Liver (tissue), 7 donors: ENCODE measurements at regions not wholly inside any gene's neighbourhood (a gene's known extent, or its start where the extent isn't known, plus 50 kb on each side); places are given as distances from the start of the nearest gene placed in this dataset.

Experiments
- DNase-seq: peaks from one replicate; pipeline ENCODE4 v3.0.0-alpha.2; 2017; ENCODE audit warnings: low spot score
- H3K27ac ChIP-seq, 2 donors: one replicate each; pipeline ENCODE4 v1.7.0; 2013; ENCODE audit warnings: inconsistent platforms in 2 of 2, low read length in 2 of 2, control low read depth in 1 of 2, low read depth in 1 of 2, mild to moderate bottlenecking in 1 of 2
- H3K27me3 ChIP-seq, 4 donors: one replicate each; pipeline versions ENCODE4 v1.6.1 to v1.7.0; 2013; ENCODE audit warnings: low read length in 3 of 4, inconsistent platforms in 1 of 4, mild to moderate bottlenecking in 1 of 4, moderate library complexity in 1 of 4; ENCODE audit not compliant: control insufficient read depth in 4 of 4, insufficient read depth in 4 of 4
- H3K36me3 ChIP-seq, 4 donors: one replicate each; pipeline versions ENCODE4 v1.6.1 to v1.7.0; 2013; ENCODE audit warnings: low read length in 3 of 4, mild to moderate bottlenecking in 3 of 4, low read depth in 1 of 4, moderate library complexity in 1 of 4; ENCODE audit not compliant: control insufficient read depth in 4 of 4, insufficient read depth in 3 of 4
- H3K4me1 ChIP-seq, 4 donors: one replicate each; pipeline versions ENCODE4 v1.6.1 to v1.7.0; 2013; ENCODE audit warnings: low read length in 3 of 4, mild to moderate bottlenecking in 3 of 4, moderate library complexity in 1 of 4; ENCODE audit not compliant: control insufficient read depth in 4 of 4, insufficient read depth in 4 of 4
- H3K4me3 ChIP-seq, 3 donors: one replicate each; pipeline versions ENCODE4 v1.6.1 to v1.7.0; 2013; ENCODE audit warnings: low read length in 3 of 3, control low read depth in 1 of 3, low read depth in 1 of 3, mild to moderate bottlenecking in 1 of 3
- H3K9ac ChIP-seq, 2 donors: one replicate each; pipeline ENCODE4 v1.7.0; 2013; ENCODE audit warnings: low read length in 2 of 2, mild to moderate bottlenecking in 2 of 2, moderate library complexity in 2 of 2, control low read depth in 1 of 2, low read depth in 1 of 2
- H3K9me3 ChIP-seq, 4 donors: one replicate each; pipeline versions ENCODE4 v1.6.1 to v1.7.0; 2013; ENCODE audit warnings: low read length in 3 of 4; ENCODE audit not compliant: control insufficient read depth in 4 of 4
- EGR1 ChIP-seq, 2 donors: IDR thresholded peaks; 2 replicates each; pipeline ENCODE4 v1.6.1; 2016 to 2018; ENCODE audit warnings: antibody characterized with exemption in 2 of 2, low read depth in 2 of 2
- FOXA2 ChIP-seq: IDR thresholded peaks from 2 replicates; pipeline ENCODE4 v1.6.1; 2016; ENCODE audit warnings: antibody characterized with exemption
- HNF4G ChIP-seq: IDR thresholded peaks from 2 replicates; pipeline ENCODE4 v1.6.1; 2016; ENCODE audit warnings: antibody characterized with exemption
- JUND ChIP-seq, 2 donors: IDR thresholded peaks; 2 replicates each; pipeline ENCODE4 v1.6.1; 2016; ENCODE audit warnings: antibody characterized with exemption in 2 of 2
- NR2F2 ChIP-seq: IDR thresholded peaks from 2 replicates; pipeline ENCODE4 v1.6.1; 2016; ENCODE audit warnings: antibody characterized with exemption
- RAD21 ChIP-seq, 2 donors: IDR thresholded peaks; 2 replicates each; pipeline ENCODE4 v1.6.1; 2016; ENCODE audit warnings: antibody characterized with exemption in 2 of 2, mild to moderate bottlenecking in 2 of 2
- REST ChIP-seq: IDR thresholded peaks from 2 replicates; pipeline ENCODE4 v1.6.1; 2016; ENCODE audit warnings: antibody characterized with exemption, mild to moderate bottlenecking
- YY1 ChIP-seq: IDR thresholded peaks from 2 replicates; pipeline ENCODE4 v1.6.1; 2016; ENCODE audit warnings: antibody characterized with exemption, mild to moderate bottlenecking
- ZBTB33 ChIP-seq: IDR thresholded peaks from 2 replicates; pipeline ENCODE4 v1.6.1; 2016; ENCODE audit warnings: antibody characterized with exemption
- WGBS: extraction: QIAGEN DNeasy Blood & Tissue Kit; methylation state at CpG from one replicate; pipeline ENCODE4 v1.1.7; 2013; 5-methylcytosine and 5-hydroxymethylcytosine counted together
- TF ChIP-seq, protein P1 (sequence below): IDR thresholded peaks from 2 replicates; pipeline ENCODE4 v1.6.1; 2016; ENCODE audit warnings: antibody characterized with exemption
- TF ChIP-seq, protein P2 (sequence below): IDR thresholded peaks from 2 replicates; pipeline ENCODE4 v1.6.1; 2016; ENCODE audit warnings: antibody characterized with exemption
- donor health status: healthy.
- donor health status: healthy.
- donor health status: healthy.
- donor health status: healthy.

GRCh38 chr4:170827562-170828274 is 738.0 kb upstream of the AADAT start (continued):
- TF ChIP-seq REST, result no peak

GRCh38 chr4:170818786-170819185 is 729.0 kb upstream of the AADAT start:
- DNase-seq, result no peak
- Histone ChIP-seq H3K9ac (no peak overlapping the region), H3K27me3 (no peaks in the 10 kb centered on the region), H3K4me1 (no peaks in the 10 kb centered on the region), H3K9me3 (peaks cover 3 to 7% (median 3%) of the 10 kb centered on the region in 4 donors), H3K36me3 (no peaks in the 10 kb centered on the region), H3K27ac (no peak overlapping the region), H3K4me3 (no peak overlapping the region)
- TF ChIP-seq NR2F2, result no peak
- no peak for TF ChIP-seq RAD21 (IDR thresholded peaks at IDR 0.05)
- TF ChIP-seq FOXA2, result no peak
- TF ChIP-seq, protein P1, sequence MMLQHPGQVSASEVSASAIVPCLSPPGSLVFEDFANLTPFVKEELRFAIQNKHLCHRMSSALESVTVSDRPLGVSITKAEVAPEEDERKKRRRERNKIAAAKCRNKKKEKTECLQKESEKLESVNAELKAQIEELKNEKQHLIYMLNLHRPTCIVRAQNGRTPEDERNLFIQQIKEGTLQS, result no peak
- 51% methylated on average over 2 of the region's 2 CpGs for WGBS

- Histone ChIP-seq H3K27ac (no peak overlapping the region), H3K4me1 (no peaks in the 10 kb centered on the region), H3K9ac (no peak overlapping the region), H3K9me3 (no peaks in the 10 kb centered on the region), H3K36me3 (no peaks in the 10 kb centered on the region), H3K27me3 (peaks cover 0 to 3% (median 0%) of the 10 kb centered on the region in 4 donors), H3K4me3 (no peak overlapping the region)
- WGBS, result 69% methylated on average over 7 of the region's 7 CpGs
- no peak for TF ChIP-seq YY1
- no peak for TF ChIP-seq HNF4G
- TF ChIP-seq, protein P1, result no peak
- TF ChIP-seq NR2F2, result no peak
- no peak for TF ChIP-seq EGR1 (IDR thresholded peaks at IDR 0.05; ENCODE audit: low read depth in 2 of 2)
- DNase-seq, result no peak
Measured at GRCh38 chr4:170805352-170805751, 715.6 kb upstream of the AADAT start.

DNA sequence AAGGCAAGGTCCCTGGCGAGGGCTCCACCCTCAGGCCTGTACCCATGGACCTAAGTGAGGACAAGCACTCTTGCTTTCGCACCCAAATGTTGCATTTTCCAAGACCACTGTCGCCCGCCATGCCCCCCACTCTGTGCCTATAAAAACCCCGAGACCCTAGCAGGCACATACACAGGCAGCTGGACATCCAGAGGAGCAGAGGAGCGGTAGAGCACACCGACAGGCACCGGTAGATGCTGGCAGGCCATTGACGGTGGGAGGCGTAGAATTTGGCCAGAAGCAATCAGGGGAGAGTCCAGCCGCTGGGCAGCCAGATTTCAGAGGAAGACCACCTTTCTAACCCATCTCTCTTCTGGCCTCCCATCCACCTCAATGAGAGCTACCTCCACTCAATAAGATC is 715.2 kb upstream of the AADAT start:
- Histone ChIP-seq H3K27me3 (peaks cover 0 to 3% (median 0%) of the 10 kb centered on the region in 4 donors), H3K9ac (no peak overlapping the region), H3K36me3 (no peaks in the 10 kb centered on the region), H3K4me3 (no peak overlapping the region), H3K4me1 (no peaks in the 10 kb centered on the region), H3K27ac (no peak overlapping the region), H3K9me3 (no peaks in the 10 kb centered on the region)
- 91% methylated on average over 11 of the region's 11 CpGs for WGBS
- no peak for TF ChIP-seq NR2F2
- no peak for TF ChIP-seq ZBTB33
- TF ChIP-seq, protein P1, result no peak
- TF ChIP-seq, protein P2, sequence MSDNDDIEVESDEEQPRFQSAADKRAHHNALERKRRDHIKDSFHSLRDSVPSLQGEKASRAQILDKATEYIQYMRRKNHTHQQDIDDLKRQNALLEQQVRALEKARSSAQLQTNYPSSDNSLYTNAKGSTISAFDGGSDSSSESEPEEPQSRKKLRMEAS, result no peak
- TF ChIP-seq JUND (IDR thresholded peaks at IDR 0.05), result no peak
- TF ChIP-seq HNF4G, result no peak
- TF ChIP-seq YY1, result no peak
- no peak for DNase-seq
